ENCODE measurements at regions not wholly inside any gene's neighbourhood (a gene's known extent, or its start where the extent isn't known, plus 50 kb on each side); places are given as distances from the start of the nearest gene placed in this dataset.
A peak's percentile ranks its signal among the peaks of the same experiment; 100 is the strongest.

DNA sequence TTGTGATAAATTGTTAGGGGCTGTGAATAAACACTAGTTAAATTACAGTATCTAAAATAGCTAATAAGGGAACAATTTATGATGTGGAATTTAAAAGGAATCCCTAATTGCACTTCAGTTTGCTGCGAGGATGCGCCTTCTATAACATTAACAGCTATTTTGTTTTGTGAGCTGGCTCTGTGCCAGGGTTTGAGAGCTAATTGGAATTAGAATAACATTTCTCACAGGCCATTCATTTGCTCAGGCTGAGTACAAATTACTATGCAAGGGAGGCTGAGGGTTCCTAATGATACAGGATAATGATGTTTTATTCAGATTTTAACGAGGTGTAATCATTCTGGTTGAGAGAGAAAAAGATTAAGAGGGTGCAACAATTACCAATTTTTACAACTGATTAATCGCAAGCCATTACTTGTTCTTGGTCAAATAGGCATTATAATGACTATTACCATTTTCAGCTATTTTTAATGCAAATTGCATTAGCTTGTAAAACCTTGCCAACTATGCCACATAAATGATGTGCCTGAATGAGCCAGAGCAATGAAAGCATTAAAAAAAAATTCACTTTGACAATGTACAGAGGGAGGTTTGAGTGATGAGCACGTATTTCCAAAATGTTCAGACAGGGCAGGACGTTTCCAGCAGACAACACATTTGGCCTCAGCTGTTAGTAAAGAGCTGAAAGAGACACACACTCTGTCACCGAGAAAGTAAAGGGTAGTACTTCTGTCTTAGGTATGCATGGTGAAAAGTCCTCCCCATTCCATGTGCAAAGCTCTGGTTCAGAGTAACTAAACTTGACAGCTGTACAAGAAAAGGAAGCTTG lies 576.5 kb downstream of the TLE1 start:
- BruUV-seq (replicated peaks), result no TSS peak
- no peak overlapping the region for H3K4me3 ChIP-seq
- ChIA-PET POLR2A (ENCODE audit: unreplicated experiment) (no interaction called here), CTCF (no interaction called here)
- H3K27ac ChIP-seq, result no peak overlapping the region
- intact Hi-C loops (cut with micrococcal nuclease; ENCODE audit: unreplicated experiment), result no loop called here
- H3K9me3 ChIP-seq (ENCODE audit: insufficient read depth, low read depth), result no peaks in the 10 kb centered on the region; the same call in 1 of the 2 replicates
- H3K9me2 ChIP-seq (ENCODE audit: insufficient read depth), result no peaks in the 10 kb centered on the region
- no peak overlapping the region for H2AFZ ChIP-seq
- H3F3A ChIP-seq (ENCODE audit: insufficient read depth, low read depth), result peaks cover 13% of the 10 kb centered on the region; the same call in 1 of the 2 replicates
- H3K4me2 ChIP-seq, result no peak overlapping the region
- H4K20me1 ChIP-seq (ENCODE audit: insufficient read depth), result no peaks in the 10 kb centered on the region
- no peak for DNase-seq
- H3K79me2 ChIP-seq (ENCODE audit: low read depth), result no peaks in the 10 kb centered on the region
- TF ChIP-seq, protein P1, sequence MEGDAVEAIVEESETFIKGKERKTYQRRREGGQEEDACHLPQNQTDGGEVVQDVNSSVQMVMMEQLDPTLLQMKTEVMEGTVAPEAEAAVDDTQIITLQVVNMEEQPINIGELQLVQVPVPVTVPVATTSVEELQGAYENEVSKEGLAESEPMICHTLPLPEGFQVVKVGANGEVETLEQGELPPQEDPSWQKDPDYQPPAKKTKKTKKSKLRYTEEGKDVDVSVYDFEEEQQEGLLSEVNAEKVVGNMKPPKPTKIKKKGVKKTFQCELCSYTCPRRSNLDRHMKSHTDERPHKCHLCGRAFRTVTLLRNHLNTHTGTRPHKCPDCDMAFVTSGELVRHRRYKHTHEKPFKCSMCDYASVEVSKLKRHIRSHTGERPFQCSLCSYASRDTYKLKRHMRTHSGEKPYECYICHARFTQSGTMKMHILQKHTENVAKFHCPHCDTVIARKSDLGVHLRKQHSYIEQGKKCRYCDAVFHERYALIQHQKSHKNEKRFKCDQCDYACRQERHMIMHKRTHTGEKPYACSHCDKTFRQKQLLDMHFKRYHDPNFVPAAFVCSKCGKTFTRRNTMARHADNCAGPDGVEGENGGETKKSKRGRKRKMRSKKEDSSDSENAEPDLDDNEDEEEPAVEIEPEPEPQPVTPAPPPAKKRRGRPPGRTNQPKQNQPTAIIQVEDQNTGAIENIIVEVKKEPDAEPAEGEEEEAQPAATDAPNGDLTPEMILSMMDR (conservative IDR thresholded peaks at IDR 0.05), result no peak
- no peak for TF ChIP-seq EZH2 (IDR thresholded peaks at IDR 0.05; ENCODE audit: low read depth)
- H3K27me3 ChIP-seq (ENCODE audit: insufficient read depth, low read depth), result no peaks in the 10 kb centered on the region
- H3K4me1 ChIP-seq (replicated peaks; ENCODE audit: insufficient read depth), result peaks cover 15% of the 10 kb centered on the region
- H3K36me3 ChIP-seq (ENCODE audit: low read depth), result no peaks in the 10 kb centered on the region

DNA sequence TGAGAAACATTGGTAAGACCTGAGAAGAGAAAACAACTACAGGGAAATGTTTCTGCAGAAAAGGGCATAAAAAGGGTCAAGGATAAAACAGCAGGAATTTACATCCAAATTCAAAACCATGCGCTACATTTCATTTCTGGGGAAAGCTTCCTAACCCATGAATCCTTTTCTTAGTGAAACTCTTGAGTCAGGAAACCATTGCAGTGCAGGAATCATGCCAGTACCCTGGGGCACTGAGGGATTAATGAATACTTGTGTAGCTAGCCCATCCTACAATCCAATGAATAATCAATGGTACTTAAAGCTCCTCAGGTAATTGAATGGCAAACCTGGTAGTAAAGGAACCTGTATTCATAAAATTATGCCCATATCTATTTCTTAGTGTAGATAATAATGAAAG lies 580.5 kb downstream of the TLE1 start:
- H3K9me2 ChIP-seq (ENCODE audit: insufficient read depth), result no peaks in the 10 kb centered on the region
- H3K4me1 ChIP-seq (replicated peaks; ENCODE audit: insufficient read depth), result peaks cover 15% of the 10 kb centered on the region
- TF ChIP-seq, protein P1 (conservative IDR thresholded peaks at IDR 0.05), result no peak
- TF ChIP-seq EZH2 (IDR thresholded peaks at IDR 0.05; ENCODE audit: low read depth), result no peak
- POLR2A ChIA-PET (ENCODE audit: unreplicated experiment), result interaction anchor here (0.6 kb wide), 1 partner anchor 49 kb away, joined by 5 read pairs; no protein-coding TSS in a partner anchor
- H3K36me3 ChIP-seq (ENCODE audit: low read depth), result no peaks in the 10 kb centered on the region
- H3K4me3 ChIP-seq, result no peak overlapping the region
- peak; percentile 11 to 65 for DNase-seq
- H3F3A ChIP-seq (ENCODE audit: insufficient read depth, low read depth), result peaks cover 13% of the 10 kb centered on the region; the same call in 1 of the 2 replicates
- peak overlapping the region; percentile 73 for H3K27ac ChIP-seq
- BruUV-seq (replicated peaks), result no TSS peak
- H3K27me3 ChIP-seq (ENCODE audit: insufficient read depth, low read depth), result no peaks in the 10 kb centered on the region
- intact Hi-C loops (cut with micrococcal nuclease; ENCODE audit: unreplicated experiment), result no loop called here
- CTCF ChIA-PET, result no interaction called here
- H4K20me1 ChIP-seq (ENCODE audit: insufficient read depth), result no peaks in the 10 kb centered on the region
- peak overlapping the region; percentile 37 for H3K4me2 ChIP-seq
- peak overlapping the region; percentile 54 for H2AFZ ChIP-seq
- H3K9me3 ChIP-seq (ENCODE audit: insufficient read depth, low read depth), result peaks cover 14% of the 10 kb centered on the region
- H3K79me2 ChIP-seq (ENCODE audit: low read depth), result no peaks in the 10 kb centered on the region

DNA sequence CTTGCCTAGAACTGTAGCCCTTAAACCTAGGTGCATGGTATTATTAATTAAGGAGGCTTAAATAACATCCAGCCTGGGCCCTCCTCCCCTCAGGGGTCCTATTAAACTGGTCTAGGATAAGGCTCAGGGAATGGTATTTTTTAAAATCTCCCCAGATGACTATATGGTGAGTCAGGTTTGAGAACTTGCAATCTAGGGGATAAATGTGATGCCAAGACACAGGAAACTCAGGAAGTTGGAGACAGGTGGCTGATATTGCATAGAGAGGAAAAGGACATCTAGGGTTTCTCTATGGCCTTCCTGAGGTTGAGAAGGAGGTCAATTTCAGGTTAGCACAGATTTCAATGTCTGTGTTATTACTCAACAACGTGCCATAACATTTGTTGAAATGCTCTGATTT lies 581.0 kb downstream of the TLE1 start:
- ChIA-PET CTCF (no interaction called here), POLR2A (ENCODE audit: unreplicated experiment) (interaction anchor here (0.6 kb wide), 1 partner anchor 50 kb away, joined by 5 read pairs; no protein-coding TSS in a partner anchor)
- Histone ChIP-seq H3K4me3 (no peak overlapping the region), H3K36me3 (ENCODE audit: low read depth) (no peaks in the 10 kb centered on the region), H3K9me3 (ENCODE audit: insufficient read depth, low read depth) (peaks cover 14% of the 10 kb centered on the region), H3K4me1 (replicated peaks; ENCODE audit: insufficient read depth) (peaks cover 15% of the 10 kb centered on the region), H3K4me2 (peak overlapping the region; percentile 37), H3K27me3 (ENCODE audit: insufficient read depth, low read depth) (no peaks in the 10 kb centered on the region), H3K9me2 (ENCODE audit: insufficient read depth) (no peaks in the 10 kb centered on the region), H3K79me2 (ENCODE audit: low read depth) (no peaks in the 10 kb centered on the region), H3K27ac (peak overlapping the region; percentile 73), H2AFZ (peak overlapping the region; percentile 54), H3F3A (ENCODE audit: insufficient read depth, low read depth) (peaks cover 13% of the 10 kb centered on the region; the same call in 1 of the 2 replicates), H4K20me1 (ENCODE audit: insufficient read depth) (no peaks in the 10 kb centered on the region)
- peak; percentile 6 to 76 for DNase-seq
- no peak for TF ChIP-seq EZH2 (IDR thresholded peaks at IDR 0.05; ENCODE audit: low read depth)
- TF ChIP-seq, protein P1 (conservative IDR thresholded peaks at IDR 0.05), result no peak
- intact Hi-C loops (cut with micrococcal nuclease; ENCODE audit: unreplicated experiment), result no loop called here
- BruUV-seq (replicated peaks), result no TSS peak
